Body of pancreas (tissue), 4 donors: ENCODE measurements at regions not wholly inside any gene's neighbourhood (a gene's known extent, or its start where the extent isn't known, plus 50 kb on each side); places are given as distances from the start of the nearest gene placed in this dataset.
"Not testable (repeated sequence)": the region's sequence is repeated elsewhere in the genome, so short reads cannot be mapped to it uniquely, and the experiment has no call there.

ENCODE experiments used
- ATAC-seq: fragments of 150-250 bp; one replicate; pipeline ENCODE4 v1.9.1; 2016
- DNase-seq, 4 donors: peaks; one replicate each; pipeline ENCODE4 v3.0.0-alpha.2; 2019
- H3K27ac ChIP-seq, 4 donors: fragments of 200-600 bp; sonication (generic); 1 replicate in 3 of 4; 2 replicates in 1 of 4; pipeline versions ENCODE4 v1.5.1 to v1.6.1; 2016 to 2019; ENCODE audit warnings: mild to moderate bottlenecking in 1 of 4, mixed read lengths in 1 of 4, moderate library complexity in 1 of 4
- H3K27me3 ChIP-seq, 2 donors: fragments of 200-600 bp; sonication (generic); one replicate each; pipeline ENCODE4 v1.6.0; 2016; ENCODE audit warnings: mild to moderate bottlenecking in 1 of 2
- H3K36me3 ChIP-seq, 2 donors: fragments of 200-600 bp; sonication (generic); replicated peaks in 1 of 2; 2 replicates each; pipeline ENCODE4 v1.5.1; 2016; ENCODE audit warnings: low read depth in 2 of 2; ENCODE audit not compliant: insufficient read depth in 1 of 2
- H3K4me1 ChIP-seq: fragments of 200-600 bp; sonication (generic); one replicate; pipeline ENCODE4 v1.6.0; 2016
- H3K4me3 ChIP-seq, 2 donors: fragments of 200-600 bp; sonication (generic); 1 replicate in 1 of 2; 2 replicates in 1 of 2; pipeline ENCODE4 v1.5.1; 2016 to 2019
- H3K9me3 ChIP-seq, 3 donors: fragments of 200-600 bp; sonication (generic); 1 replicate in 2 of 3; 2 replicates in 1 of 3; pipeline ENCODE4 v1.5.1; 2016
- POLR2A ChIP-seq, 3 donors: fragments of 450-650 bp; IDR thresholded peaks; one replicate each; pipeline ENCODE4 v1.6.1; 2016; ENCODE audit warnings: antibody characterized with exemption in 3 of 3, mild to moderate bottlenecking in 2 of 3
- WGBS, 2 donors: methylation state at CpG; one replicate each; pipeline ENCODE4 v1.1.5; 2017; 5-methylcytosine and 5-hydroxymethylcytosine counted together
- intact Hi-C: fragments of 100-400 bp; cut with DNase I; formaldehyde crosslinking; loops from one replicate; pipeline ENCODE4 v1.15.1; 2023
- TF ChIP-seq, protein P1 (sequence below), 7 experiments: fragments of 450-650 bp in 4 of 7; fragments of 200-600 bp in 3 of 7; sonication (generic) in 3 of 7; IDR thresholded peaks; one replicate each; pipeline ENCODE4 v1.5.1; 2016 to 2019; ENCODE audit warnings: antibody characterized with exemption in 7 of 7

DNA sequence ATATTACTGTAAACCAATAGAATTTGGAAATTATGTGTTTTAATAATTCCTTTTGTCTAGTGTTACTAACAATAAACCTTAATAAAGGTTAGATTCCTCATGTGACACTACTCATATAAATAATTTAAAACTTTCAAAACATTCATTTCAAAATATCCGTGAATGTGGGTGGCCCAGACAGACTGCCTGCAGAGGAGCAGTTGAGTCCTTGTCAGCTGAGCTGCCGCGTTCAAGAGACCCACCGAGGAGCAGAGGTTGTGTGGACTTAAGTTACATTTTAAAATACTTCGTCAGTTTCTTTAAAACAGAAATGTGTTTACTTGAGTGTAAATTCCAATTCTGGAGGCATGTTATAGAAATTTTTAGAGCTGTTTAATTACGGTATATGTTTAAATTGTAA is 64.2 kb upstream of the HGFAC start:
- WGBS, 2 donors: 92% methylated on average over 6 of the region's 6 CpGs

DNA sequence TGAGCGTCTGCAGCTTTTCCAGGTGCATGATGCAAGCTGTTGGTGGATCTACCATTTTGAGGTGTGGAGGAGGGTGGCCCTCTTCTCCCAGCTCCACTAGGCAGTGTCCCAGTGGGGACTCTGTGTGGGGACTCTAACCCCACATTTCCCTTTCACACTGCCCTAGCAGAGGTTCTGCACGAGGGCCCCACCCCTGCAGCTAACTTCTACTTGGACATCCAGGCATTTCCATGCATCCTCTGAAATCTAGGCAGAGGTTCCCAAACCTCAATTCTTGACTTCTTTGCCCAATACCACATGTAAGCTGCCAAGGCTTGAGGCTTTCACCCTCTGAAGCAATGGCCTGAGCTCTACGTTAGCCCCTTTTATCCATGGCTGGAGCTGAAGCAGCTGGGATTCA is 61.4 kb upstream of the HGFAC start:
- H3K27me3 ChIP-seq, H3K36me3 ChIP-seq, DNase-seq, ATAC-seq, H3K9me3 ChIP-seq, H3K27ac ChIP-seq, intact Hi-C loops, H3K4me3 ChIP-seq: not testable (repeated sequence)
- WGBS, 2 donors: 86 to 97% methylated on average over 3 of the region's 3 CpGs
- peaks cover 14% of the 10 kb centered on the region for H3K4me1 ChIP-seq

More for the DNA sequence above, 64.2 kb upstream of the HGFAC start:
- intact Hi-C loops: no loop called here
- no peak for TF ChIP-seq POLR2A (IDR thresholded peaks at IDR 0.05)
- TF ChIP-seq, protein P1, sequence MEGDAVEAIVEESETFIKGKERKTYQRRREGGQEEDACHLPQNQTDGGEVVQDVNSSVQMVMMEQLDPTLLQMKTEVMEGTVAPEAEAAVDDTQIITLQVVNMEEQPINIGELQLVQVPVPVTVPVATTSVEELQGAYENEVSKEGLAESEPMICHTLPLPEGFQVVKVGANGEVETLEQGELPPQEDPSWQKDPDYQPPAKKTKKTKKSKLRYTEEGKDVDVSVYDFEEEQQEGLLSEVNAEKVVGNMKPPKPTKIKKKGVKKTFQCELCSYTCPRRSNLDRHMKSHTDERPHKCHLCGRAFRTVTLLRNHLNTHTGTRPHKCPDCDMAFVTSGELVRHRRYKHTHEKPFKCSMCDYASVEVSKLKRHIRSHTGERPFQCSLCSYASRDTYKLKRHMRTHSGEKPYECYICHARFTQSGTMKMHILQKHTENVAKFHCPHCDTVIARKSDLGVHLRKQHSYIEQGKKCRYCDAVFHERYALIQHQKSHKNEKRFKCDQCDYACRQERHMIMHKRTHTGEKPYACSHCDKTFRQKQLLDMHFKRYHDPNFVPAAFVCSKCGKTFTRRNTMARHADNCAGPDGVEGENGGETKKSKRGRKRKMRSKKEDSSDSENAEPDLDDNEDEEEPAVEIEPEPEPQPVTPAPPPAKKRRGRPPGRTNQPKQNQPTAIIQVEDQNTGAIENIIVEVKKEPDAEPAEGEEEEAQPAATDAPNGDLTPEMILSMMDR (IDR thresholded peaks at IDR 0.05): no peak
- DNase-seq (no peak), ATAC-seq (no peak)
- Histone ChIP-seq H3K27me3 (no peaks in the 10 kb centered on the region), H3K4me3 (no peak overlapping the region), H3K27ac (no peak overlapping the region), H3K9me3 (peaks cover 0 to 6% (median 0%) of the 10 kb centered on the region in 3 donors), H3K36me3 (no peaks in the 10 kb centered on the region), H3K4me1 (no peaks in the 10 kb centered on the region)

DNA sequence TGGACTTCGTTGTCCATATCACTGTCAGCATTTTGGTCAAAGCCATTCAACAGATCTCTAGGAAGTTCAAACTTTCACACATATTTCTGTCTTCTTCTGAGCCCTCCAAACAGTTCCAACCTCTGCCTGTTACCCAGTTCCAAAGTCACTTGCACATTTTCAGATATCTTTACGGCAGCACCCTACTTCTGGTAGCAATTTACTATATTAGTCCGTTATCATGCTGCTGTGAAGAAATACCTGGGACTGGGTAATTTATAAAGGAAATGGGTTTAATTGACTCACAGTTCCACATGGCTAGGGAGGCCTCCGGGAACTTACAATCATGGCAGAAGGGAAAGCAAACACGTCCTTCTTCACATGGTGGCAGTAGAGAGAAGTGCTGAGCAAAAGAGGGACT is 60.6 kb upstream of the HGFAC start:
- WGBS, 2 donors: 75 to 83% methylated on average over 5 of the region's 5 CpGs
- ATAC-seq, H3K36me3 ChIP-seq, H3K27ac ChIP-seq, DNase-seq, intact Hi-C loops, H3K4me3 ChIP-seq, H3K9me3 ChIP-seq, H3K27me3 ChIP-seq: not testable (repeated sequence)
- peaks cover 23% of the 10 kb centered on the region for H3K4me1 ChIP-seq

DNA sequence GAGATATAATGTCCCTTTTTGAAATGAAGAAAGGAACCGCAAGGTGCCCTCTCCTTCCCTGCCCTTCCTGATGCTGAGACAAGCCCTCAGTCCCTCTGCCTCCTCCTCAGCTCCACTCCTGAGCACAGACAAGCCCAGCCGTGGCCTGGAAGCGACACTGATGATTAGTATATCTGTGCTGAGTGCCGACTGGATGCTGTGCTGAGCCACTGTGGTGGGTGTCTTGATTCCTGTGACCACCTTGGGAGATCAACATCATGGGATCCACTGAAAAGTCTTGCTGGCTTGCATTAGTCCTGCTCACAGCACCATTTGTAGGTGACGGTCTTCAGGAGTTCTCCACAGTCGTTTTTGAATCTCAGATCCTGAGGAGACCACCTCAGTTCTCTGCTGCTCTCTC is 59.5 kb upstream of the HGFAC start:
- WGBS, 2 donors: 82 to 90% methylated on average over 6 of the region's 6 CpGs
- peaks cover 0 to 6% (median 0%) of the 10 kb centered on the region in 3 donors for H3K9me3 ChIP-seq
- intact Hi-C loops: no loop called here
- no peak overlapping the region for H3K27ac ChIP-seq
- ATAC-seq (no peak), DNase-seq (no peak)
- TF ChIP-seq, protein P1 (IDR thresholded peaks at IDR 0.05): no peak
- no peak for TF ChIP-seq POLR2A (IDR thresholded peaks at IDR 0.05)
- H3K4me3 ChIP-seq: no peak overlapping the region
- H3K4me1 ChIP-seq: peaks cover 23% of the 10 kb centered on the region
- H3K27me3 ChIP-seq: no peaks in the 10 kb centered on the region
- H3K36me3 ChIP-seq: no peaks in the 10 kb centered on the region

DNA sequence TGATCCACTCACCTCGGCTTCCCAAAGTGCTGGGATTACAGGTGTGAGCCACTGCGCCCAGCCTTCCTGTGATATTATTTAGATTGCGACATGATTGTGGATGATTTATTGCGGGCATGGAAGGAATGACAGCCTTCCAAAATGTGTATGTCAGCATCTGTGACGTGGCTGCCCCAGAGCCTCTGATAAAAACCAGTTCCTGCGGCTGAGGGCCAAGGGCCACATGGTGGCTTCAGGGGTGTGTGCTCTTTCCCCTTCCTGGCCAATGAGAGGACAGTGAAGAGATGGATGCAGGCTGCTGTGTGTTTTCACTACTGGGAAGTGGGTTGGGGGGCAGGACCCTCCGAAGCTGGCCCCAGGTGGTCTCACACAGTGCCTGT is 57.4 kb upstream of the HGFAC start:
- peak; percentile 63 for ATAC-seq
- DNase-seq: peak; percentile 44 to 72 (median 58)
- 24 to 27% methylated on average over 5 to 7 of the region's 7 CpGs for WGBS, 2 donors
- Histone ChIP-seq H3K4me3 (no peak overlapping the region), H3K9me3 (peaks cover 0 to 6% (median 0%) of the 10 kb centered on the region in 3 donors), H3K4me1 (peaks cover 23% of the 10 kb centered on the region), H3K27me3 (no peaks in the 10 kb centered on the region), H3K36me3 (no peaks in the 10 kb centered on the region), H3K27ac (peak overlapping the region in 3 of 4 donors; percentile 67 to 79 (median 75))
- intact Hi-C loops: no loop called here
- TF ChIP-seq, protein P1 (IDR thresholded peaks at IDR 0.05): no peak
- TF ChIP-seq POLR2A (IDR thresholded peaks at IDR 0.05): no peak
